ENCODE measurements at regions not wholly inside any gene's neighbourhood (a gene's known extent, or its start where the extent isn't known, plus 50 kb on each side); places are given as distances from the start of the nearest gene placed in this dataset.

DNA sequence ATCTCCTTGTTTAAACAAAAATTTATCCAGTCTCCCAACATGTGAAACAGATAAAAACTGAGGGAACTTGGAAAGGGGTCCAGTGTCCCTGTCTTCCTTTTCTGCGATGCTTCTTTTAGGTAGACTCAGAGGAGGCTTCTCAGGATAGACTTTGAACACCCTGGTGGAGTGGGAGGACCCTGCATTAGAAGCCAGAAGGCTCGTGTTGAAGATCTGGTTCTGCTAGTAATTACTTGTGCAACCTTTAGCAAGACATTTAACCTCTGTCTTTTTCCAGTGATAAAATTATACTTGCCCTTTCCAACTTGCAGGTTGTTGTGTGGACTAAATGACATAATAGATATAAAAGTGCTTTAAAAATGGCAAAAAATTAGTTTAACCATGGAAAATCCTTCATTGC, 67.1 kb upstream of the PREP start:
- DNase-seq, result no peak

DNA sequence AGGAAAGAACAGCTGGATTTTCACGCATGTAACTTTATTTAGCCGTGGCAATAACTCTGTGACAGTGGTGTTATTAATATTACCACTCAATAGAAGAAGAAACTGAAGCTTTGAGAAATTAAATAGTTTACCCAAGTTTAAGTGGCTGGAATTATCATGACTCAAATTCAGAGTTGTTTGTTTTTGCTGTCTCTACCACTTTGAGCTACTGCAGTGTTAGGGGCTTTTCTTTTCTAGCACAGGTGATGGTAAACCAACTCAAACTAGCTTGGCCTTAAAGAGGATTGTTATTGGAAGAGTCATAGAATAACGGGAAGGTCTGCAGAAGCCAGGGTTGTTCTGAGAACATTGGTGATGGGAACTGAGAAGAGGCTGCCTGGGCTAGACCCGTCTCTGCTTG, 66.0 kb upstream of the PREP start:
- no peak for DNase-seq

DNA sequence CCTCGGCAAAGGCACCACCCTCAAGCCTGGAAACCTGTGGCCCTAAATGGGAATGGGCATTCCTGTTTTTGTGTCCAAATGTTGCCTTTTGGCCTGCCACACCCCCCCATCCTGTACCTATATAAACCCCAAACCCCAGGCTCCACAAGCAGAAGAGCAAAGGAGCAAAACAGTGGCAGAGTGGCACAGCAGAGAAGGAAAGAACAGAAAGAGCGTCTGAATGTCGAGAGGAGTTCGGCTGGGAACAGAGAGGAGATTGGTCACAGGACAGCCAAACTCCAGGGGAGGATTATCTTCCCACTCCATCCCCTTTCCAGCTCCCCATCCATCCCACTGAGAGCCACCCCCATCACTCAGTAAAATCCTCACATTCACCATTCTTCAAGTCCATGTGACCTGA, 58.0 kb upstream of the PREP start:
- DNase-seq, result no peak

DNA sequence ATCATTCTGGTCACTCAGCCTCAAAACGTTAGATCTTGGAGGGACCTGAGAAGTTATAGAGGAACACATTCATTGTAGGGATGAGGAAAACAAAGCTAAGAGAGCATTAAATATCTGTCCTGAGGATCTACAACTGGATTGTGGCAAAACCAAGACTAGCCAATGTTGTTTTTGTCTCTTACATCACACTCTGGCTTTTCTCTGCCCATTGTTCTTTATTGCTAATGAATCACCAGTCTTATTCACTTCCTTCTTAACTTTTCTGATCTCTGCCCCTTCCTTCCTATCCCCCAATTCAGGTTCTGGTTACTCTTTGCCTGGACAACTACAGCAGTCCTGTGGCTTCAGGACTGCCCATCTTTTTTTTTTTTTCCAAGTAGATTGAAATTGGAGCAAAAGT, 57.0 kb upstream of the PREP start:
- no peak for DNase-seq

DNA sequence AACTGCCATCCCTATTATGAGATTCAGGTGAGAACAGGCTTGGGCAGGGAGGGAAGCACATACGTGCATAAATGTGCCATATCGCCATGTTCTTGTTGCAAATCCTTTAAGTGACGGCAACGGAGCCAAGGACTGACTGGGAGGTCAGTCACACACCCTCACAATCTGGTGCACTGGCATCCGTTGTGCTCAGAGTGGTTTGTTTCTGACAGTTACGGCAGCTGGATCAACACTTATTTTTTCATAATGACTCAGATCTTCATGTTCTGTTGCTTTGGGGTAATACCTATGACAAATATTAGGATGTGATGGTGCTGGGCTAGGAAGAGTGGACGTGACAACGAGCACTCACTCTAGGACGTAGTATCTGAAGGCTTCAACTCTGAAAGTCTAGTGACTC, 56.2 kb upstream of the PREP start:
- no peak for DNase-seq

DNA sequence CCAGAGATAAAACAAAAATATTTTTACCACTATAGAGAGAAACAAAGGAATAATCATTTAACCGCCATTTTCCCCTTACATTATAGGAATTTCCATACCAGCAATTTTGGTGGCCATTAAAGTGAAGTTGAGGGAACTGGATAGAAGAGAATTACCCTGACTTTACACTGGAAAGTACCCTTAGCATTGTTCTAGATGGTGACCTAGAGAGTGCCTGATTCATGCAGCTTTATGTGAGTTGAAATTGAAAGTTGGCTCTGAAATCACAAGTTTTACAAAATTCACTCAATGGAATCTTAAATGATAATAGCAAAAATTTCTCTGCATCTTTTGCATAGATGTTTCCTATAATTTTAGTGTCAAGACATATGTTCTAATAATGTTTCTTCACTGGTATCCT, 55.7 kb upstream of the PREP start:
- DNase-seq, result no peak

DNA sequence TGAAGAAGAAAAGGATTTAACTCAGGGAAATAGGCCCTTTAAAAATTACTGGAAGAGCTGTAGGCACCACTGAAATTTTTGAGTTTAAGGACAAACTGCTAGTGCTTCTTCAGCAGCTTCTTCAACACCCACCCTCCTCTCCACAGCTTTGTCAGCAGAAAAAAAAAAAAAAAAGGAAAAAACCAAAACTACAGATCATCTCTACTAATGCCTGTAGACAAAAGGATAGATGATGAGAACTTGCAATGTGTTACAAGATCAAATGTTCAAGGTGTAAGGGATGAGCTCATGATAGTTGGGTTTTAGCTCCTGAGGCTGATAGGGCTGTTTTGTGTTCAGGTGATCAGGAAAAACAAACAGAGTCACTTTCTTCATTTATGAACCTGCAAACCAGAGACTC, 55.2 kb upstream of the PREP start:
- DNase-seq, result no peak

DNA sequence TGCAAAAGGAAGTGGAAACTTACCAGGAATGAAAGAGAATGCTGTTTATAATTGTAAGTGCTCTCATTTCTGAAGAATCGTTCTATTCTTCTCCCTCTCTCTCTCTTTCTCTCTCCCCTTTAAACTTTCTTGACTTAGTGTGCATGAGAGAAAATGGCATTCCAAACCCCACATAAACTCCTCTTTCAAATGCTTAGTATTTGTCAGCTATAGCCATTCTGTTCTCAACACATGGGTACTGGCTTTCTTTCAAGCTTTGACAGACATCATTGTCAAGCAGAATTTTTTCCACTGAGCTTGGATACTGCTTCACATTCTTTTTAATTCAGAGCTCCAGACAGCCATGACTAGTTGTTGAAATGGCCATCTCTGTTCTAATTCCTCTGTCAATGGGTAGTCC, 51.1 kb upstream of the PREP start:
- DNase-seq, result no peak

DNA sequence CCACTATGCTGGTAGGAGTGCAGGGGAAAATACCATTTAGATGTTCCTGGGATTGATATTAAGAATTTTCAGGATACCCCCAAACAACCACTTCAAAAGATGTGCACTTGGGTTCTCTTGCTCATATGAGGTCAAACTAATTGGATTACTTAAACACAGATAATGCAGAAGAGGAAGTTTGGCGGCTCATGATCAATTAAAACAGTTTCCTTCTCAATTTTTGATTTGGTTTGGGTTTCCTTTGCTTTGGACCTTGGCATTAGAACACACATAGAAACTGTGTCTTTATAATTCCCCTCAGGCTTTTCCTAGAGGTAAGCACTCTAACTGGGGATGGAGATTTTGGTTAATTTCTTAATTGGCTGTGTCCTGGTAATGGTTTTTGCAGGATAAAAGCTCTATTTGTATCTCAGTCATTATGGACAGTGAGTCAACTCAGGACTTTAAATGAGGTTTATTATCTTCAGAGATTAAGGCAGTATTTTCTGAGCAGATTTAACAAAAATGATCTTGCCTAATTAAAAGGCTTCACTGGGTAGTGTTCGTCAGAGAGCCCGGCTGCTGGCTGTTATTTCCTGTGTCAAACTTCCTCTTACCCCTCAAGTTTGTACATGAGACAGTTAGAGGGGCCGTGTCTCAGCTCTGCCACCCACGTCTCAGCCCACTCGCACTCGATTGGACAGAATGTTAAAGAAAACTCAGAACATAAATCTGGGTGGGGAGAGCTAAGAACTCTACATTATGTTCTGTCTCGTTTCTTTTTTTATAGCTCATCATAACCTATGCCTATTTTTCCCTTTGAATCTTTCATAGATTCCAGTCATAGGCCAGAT, 50.3 kb upstream of the PREP start:
- DNase-seq, result no peak

Measured in DMS 273 treated with DMSO at 0.1 percent for 48 hours (cell line).